ENCODE measurements at regions not wholly inside any gene's neighbourhood (a gene's known extent, or its start where the extent isn't known, plus 50 kb on each side); places are given as distances from the start of the nearest gene placed in this dataset.
"Not testable (repeated sequence)": the region's sequence is repeated elsewhere in the genome, so short reads cannot be mapped to it uniquely, and the experiment has no call there.

DNA sequence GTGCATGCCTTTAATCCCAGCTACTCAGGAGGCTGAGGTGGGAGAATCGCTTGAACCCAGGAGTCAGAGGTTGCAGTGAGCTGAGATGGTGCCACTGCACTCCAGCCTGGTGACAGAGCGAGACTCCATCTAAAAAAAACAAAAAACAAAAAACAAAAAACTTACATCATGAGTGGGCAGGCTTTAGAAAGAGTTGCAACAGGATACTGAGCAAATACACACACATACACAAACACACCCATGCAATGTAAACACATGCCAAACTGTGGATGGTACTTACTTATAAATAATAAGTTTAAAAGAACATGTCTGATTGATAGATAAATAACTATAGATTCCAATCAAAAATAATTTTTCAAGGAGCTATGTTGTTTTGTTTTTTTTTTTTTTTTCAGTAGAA lies 481.7 kb upstream of the MARCKS start:
- TF ChIP-seq, protein P1, sequence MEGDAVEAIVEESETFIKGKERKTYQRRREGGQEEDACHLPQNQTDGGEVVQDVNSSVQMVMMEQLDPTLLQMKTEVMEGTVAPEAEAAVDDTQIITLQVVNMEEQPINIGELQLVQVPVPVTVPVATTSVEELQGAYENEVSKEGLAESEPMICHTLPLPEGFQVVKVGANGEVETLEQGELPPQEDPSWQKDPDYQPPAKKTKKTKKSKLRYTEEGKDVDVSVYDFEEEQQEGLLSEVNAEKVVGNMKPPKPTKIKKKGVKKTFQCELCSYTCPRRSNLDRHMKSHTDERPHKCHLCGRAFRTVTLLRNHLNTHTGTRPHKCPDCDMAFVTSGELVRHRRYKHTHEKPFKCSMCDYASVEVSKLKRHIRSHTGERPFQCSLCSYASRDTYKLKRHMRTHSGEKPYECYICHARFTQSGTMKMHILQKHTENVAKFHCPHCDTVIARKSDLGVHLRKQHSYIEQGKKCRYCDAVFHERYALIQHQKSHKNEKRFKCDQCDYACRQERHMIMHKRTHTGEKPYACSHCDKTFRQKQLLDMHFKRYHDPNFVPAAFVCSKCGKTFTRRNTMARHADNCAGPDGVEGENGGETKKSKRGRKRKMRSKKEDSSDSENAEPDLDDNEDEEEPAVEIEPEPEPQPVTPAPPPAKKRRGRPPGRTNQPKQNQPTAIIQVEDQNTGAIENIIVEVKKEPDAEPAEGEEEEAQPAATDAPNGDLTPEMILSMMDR (IDR thresholded peaks at IDR 0.05), result not testable (repeated sequence)
- not testable (repeated sequence) for TF ChIP-seq POLR2A (IDR thresholded peaks at IDR 0.05)

Measured in esophagus squamous epithelium (tissue), 4 donors.